Forelimb muscle (tissue), 1 donor: ENCODE measurements at regions not wholly inside any gene's neighbourhood (a gene's known extent, or its start where the extent isn't known, plus 50 kb on each side); places are given as distances from the start of the nearest gene placed in this dataset.
"Not testable (repeated sequence)": the region's sequence is repeated elsewhere in the genome, so short reads cannot be mapped to it uniquely, and the experiment has no call there.

Experiments
- DNase-seq: peaks from one replicate; pipeline ENCODE4 v3.0.0-alpha.2; 2013; ENCODE audit warnings: low read depth

DNA sequence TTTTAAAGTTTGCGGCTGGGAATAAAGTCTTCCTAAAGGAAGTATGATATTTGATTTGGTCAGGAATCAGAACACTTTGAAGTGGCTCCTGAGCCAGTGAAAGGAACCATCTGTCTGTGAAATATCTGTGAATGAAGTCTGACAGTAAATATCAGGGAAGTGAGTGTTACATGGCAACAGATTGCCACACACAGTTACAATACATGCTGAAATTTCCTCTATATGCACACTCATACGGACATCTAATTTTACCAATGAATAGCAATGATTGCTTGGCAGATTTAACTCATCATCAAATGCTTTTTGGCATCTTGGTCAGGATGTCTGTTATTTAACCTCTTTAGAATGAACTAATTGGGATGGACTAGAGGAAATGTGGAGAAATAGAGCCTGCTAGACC, 1023.8 kb downstream of the FAT4 start:
- no peak for DNase-seq

DNA sequence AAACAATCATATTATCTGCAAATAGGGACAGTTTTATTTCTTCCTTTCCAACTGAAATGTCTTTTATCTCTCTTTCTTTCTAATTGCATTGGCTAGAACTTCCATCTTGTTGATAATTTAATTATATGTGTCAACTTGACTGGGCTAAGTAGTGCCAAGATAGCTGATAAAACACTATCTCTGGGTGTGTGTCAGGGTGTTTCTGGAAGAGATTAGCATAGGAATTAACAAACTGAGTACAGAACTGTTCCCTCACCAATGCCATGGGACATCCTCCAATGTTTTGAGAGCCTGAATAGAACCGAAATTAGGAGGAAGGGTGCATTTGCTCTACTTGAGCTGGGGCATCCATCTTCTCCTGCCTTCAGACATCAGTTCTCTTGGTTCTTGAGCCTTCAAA, 1027.2 kb downstream of the FAT4 start:
- DNase-seq: no peak

DNA sequence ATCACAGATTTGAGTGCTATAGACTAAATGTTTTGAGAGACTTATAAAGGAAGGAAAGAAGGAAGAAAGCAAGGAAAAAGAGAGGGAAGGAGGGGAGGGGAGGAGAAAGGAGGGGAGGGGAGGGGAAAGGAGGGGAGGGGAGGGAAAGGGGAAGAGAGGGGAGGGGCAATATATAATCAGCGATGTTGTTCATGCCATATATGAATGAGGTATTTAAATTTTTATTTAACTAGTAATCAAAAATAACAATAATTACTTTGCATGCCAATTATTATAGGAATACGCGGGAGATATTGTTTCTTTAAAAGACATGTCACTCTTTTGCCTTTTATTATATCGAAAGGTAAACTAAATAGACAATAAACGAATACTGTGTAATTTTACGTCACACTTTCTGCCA, 1029.7 kb downstream of the FAT4 start:
- no peak for DNase-seq

DNA sequence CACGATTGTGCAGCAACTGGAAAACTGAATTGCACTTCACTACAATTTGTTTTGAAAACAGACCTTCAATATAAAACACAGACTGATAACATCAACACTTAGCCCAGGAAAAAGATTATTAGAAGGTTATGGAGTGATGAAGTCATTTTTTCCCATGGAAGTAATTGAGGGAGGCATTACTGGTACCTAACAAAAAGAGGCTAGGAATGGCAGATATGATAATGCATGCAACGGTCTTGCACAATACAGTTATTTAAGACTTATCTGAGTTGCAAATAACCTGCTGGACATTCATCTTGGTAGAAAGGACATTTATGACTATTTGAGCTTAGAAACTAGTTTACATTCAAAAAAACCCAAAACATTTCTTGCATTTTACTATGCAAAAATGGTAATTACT, 1031.9 kb downstream of the FAT4 start:
- DNase-seq: no peak

DNA sequence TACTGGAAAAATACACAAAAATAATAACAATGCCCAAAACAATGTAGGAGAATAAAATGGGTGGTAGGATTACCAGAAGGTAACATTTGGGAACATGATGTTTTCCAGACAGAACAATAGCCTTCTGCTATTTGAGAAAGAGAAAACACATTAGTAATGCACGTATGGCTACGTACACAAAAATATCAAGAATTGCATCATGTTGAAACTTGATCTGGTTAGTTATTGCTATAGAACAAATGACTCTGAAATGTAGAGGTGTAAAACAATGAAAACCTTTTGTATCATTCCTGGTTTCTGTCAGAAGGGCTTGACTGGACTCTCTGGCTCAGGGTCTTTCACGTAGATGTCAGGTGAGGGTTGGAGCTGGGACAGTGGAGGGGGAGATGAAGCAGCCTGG, 1040.0 kb downstream of the FAT4 start:
- DNase-seq: no peak

DNA sequence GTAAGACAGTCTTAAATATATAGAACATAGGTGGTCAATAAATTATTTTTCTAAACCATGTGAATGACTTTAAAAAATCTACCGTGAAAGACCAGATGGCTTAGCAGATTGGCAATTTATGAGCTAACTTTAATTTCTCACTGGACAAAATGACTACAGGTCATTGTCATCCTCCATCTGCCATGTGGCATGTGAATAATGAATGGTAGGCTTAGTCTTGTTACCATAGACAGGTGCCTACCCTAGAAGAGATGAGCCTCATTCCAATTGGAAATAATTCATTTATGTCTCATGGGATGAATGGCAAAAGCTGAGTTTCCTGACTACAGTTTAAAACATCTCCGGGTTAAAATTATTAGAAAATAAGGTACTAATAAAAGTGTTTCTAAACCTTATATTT, 1043.3 kb downstream of the FAT4 start:
- no peak for DNase-seq

DNA sequence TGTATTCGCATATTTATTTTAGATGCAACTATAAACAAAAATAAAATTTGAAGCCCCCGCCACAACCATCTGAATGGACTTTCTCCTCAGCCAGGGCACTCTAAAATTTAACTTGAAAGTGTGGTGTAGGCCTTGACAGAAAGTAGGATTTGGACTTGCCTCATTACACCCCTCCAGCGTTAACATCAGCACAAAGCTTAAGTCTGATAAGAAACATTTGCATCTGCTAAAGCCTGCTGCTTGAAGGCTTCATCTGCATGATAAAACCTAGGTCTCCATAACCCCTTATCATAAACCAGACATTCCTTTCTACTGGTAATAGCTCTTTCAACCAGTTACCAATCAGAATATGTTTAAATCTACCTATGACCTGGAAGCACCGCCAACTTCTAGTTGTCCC, 1046.5 kb downstream of the FAT4 start:
- no peak for DNase-seq

DNA sequence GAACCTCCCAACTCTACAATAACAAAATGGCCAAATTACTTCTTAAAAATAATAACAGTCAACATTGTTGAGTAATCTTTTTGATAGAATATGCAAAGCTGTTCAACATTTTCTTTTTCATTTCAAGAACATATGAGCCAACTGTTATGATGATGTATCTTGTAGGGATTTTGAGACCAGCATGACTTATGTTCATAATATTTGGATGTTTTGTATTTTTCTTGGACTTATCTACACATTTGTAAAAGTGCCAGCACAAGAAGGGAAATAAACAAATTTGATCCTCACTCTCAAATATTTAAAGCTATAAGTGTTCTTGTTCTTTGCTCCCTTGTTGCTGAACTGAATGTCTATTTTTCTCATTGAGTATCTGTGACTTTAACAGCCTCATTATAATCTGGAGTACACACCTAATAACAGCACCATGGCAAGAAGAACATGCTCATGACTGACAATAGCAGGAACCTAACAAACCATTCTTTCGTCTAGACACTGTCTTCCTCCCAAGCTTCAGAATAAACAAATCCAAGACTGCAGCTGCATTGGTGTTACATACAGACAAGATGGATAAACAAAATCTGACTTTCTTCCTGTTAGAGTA, 1049.7 kb downstream of the FAT4 start:
- peak; percentile 83 for DNase-seq

DNA sequence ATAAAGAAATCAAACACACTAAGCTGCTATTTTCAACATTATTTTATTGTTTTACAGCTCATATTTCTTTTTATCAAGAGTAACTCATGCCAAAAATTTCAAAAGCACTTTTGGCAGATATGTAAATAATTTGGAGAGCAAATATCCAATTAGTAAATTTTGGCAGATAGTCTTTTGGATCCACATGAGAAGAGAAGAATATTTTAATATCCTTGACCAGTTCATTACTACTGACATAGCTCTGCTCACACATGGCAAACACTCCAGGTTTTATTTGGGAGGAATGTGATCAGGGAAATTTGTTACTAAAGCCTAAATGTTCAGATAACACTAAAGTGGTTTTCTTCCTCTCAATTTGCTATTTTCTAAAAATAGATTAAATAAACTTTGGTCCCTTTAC, 1054.3 kb downstream of the FAT4 start:
- DNase-seq: no peak

DNA sequence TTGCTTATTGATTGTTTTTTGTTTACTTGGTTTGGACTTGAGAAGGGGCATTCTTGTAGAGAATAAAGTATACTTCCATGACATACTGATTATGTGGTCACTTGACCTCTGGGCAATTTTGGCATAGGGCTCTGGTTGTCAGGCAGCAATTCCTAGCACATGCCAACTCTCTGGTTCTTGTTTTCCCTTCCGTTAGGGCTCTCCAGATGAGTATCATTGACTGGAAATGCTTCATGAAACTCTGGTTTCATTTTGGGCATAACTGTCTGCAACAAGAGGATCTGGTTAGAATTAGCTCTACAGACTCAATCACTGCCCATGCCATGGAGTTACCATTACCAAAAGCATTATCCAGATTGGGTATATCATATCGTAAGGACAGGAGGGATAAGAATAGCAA, 1057.9 kb downstream of the FAT4 start:
- no peak for DNase-seq

DNA sequence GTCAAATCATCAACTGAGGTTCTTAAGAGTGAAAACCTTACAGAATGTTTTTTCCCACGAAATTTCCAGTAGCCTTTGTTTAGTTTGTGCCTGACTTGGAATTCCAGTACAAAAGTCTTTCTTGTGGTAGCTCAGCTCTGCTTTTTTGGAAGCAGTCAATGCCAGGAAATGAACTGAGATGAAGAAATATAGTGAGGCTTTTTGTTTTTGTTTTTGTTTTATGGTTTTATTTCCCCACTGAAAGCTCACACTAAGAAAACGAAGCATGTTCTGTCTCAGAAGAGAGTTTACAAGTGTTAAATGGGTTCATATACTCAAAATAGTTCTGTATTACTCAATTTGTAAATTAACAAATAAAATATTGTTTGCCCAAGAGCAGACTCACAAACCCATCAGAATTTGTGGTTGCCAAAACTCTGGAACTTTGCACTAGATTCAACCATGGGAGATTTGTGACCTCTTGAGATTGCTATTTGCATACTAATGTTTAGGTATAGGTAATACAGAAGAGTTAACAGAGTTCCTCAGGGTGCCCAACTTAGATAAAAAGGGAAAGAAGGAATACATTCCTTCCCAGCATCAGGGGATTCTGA, 1060.8 kb downstream of the FAT4 start:
- no peak for DNase-seq

DNA sequence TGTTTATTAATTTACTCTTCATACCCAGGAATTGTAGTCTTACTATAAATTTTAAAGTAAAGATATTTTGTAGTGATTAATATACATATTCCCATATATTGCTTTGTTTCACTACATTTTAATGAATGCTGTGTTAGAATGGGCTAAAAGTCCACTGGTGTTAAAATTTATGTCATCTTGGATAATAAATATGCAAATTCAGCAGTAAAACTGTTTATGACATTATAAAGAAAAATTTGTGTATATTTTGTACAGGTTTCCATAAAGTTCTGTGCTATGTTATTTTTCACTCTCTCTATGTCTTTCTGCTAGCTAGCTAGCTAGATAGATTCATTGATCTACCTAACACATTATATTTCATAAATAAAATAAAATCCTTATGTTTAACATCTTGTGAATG, 1071.2 kb downstream of the FAT4 start:
- DNase-seq: no peak

DNA sequence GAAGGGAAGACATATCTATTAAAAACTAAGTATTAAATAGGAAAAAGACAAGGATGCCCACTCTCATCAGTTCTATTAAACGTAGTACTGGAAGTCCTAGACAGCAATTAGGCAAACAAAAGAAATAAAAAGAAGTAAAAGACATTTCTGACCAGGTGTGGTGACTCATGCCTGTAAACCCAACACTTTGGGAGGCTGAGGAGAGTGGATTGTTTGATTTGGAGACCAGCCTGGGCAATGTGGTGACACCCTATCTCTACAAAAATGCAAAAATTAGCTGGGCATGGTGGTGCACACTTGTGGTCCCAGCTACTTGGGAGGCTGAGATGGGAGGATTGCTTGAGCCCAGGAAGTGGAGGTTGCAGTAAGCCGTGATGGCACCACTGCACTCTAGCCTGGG, 1071.8 kb downstream of the FAT4 start:
- DNase-seq: no peak

DNA sequence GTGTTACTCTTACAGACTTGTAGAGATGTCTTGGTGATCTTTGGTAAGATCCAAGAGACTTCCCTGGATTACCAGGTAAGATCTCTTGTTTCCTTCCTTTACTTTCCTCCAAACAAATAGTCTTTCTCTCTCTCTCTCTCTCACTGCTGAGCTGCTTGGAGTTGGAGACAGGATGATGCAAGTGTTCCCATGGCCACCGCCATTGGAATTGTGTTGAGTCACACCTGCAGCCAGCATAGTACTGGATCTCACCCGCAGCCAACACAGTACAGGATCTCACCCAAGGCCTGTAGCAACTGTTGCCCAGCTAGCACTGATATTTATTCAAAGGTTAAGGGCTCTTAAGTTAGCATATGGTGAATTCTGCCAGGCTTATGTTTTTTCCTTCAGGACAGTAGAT, 1080.9 kb downstream of the FAT4 start:
- DNase-seq: no peak

DNA sequence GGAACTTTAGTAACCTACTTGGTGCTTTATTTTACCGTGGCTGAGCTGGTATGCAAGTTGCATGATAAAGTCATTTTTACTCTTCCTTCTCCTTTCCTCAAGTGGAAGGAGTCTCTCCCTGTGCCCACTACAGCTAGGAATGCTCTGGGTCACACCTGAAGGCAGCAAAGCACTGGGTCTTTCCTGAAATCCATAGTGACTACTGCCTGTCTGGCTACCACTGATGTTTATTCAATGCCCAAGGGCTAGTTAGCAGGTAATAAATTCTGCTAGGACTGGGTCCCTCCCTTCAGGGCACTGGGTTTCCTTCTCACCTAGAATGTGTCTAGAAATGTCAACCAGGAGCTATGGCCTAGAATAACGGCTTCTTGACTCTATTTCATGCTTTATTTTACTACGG, 1081.4 kb downstream of the FAT4 start:
- no peak for DNase-seq

DNA sequence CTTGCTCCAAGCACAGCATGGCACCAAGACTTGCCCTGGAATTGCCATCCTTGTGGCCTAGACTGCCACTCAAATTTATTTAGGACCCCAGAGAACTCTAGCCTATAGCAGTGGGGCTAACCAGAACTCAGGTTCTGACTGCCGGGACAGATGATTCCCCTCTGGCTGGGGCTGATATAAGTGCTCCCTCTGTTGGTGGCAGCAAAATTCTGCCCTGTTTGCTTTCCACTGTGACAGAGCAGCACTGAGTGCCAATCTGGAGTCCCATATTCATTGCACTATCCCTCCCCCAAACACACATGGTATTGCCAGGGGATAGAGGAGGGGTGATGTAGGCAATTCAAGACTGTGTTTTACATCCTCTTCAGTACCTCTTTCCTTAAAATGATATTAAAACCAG, 1081.9 kb downstream of the FAT4 start:
- DNase-seq: no peak

DNA sequence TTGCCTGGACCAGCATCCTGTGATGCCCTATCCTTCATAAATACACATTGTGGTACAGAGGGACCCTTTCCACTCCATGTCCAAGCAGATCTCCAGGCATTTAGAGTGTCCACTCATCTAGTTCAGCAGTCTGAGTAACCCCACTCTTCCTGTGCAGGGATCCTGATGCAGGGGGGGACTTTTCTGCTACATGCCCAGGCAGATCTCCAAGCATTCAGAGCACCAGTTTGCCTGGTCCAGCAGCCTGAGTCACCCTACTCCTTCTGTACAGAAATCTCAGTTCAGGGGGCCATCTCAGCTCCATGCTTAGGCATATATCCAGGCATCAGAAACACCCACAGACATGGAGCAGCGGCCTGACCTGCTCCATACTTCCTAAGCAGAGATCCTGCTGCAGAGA, 1089.8 kb downstream of the FAT4 start:
- DNase-seq: no peak

DNA sequence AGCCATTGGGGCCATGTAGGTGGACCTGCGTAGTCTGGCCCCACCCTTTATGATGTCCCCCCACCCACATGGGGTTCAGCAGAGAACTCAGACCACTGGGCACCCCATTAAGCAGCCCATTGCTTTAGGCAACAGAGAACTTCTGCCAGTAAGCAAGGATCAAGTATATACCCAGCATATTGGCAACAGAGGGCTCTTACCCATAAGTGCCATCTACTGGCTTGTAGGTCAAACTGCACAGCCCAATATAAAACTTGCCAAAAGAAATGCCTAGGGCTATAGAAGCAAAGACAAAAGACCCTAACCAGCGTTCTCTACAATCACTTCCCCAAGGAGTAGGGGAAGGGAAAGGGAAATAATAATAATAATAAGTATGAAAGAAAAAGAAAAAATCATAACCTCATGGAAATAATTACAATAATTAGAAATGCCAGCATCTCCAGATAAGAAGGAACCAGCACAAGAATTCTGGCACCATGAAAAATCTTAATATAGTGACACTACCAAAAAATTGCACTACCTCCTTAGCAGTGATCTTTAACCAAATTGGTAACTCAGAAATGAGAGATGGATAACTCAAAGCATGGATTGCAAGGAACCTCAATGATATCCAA, 1090.7 kb downstream of the FAT4 start:
- no peak for DNase-seq

DNA sequence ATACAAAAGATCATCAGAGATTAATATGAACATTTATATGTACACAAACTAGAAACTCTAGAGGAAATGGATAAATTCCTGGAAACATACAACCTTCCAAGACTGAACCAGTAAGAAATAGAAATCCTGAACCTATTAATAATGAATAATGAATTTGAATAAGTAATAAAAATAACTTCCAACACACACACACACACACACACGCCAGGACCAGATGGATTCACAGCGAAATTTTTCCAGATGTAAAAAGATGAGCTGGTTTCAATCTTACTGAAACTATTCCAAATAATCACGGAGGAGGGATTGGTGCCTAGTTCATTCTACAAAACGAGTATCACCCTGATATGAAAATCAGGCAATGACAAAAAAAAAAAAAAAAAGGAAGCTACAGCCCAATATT, 1095.0 kb downstream of the FAT4 start:
- DNase-seq: no peak

DNA sequence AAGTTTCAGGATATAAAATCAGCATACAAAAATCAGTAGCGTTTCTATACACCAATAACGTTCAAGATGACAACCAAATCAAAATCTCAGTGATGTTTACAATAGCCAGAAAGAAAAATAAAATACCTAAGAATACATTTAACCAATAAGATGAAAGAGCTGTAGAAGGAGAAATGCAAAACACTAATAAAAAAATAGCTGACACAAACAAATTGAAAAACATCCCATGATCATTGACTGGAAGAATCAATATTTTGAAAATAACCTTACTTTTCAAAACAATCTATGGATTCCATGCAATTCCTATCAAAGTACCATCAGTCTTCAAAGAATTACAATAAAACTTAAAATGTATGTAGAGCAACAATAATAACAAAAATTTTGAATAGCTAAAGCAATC, 1096.3 kb downstream of the FAT4 start:
- DNase-seq: no peak

DNA sequence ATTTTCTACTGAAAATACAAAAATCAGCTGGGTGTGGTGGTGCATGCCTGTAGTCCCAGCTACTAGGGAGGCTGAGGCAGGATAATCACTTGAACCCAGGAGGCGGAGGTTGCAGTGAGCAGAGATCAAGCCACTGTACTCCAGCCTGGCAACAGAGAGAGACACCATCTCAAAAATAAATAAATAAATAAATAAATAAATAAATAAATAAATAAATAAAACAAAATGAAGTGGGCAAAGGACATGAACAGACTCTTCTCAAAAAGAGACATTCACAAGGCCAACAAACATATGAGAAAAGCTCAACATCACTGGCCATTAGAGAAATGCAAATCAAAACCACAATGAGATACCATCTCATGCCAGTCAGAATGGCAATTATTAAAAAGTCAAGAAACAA, 1097.6 kb downstream of the FAT4 start:
- DNase-seq: not testable (repeated sequence)

DNA sequence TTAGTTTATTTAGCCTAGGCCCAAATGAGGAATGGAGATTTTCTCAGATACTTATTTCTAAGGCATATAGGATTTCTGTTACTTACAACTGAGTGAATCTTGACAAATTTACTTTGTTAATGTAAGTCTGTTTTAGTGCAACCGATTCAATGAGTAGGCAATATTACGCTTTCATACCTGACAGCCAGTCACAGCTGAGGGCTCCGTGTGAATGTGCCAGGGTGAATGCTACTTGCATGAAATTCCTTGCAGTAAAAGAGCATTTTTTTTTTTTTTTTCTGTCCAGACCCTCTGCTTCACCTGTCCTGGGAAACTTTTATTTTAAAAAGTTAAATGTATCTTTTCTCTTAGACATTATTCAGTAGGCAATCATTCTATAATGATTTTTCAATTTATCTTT, 1100.0 kb downstream of the FAT4 start:
- DNase-seq: no peak

DNA sequence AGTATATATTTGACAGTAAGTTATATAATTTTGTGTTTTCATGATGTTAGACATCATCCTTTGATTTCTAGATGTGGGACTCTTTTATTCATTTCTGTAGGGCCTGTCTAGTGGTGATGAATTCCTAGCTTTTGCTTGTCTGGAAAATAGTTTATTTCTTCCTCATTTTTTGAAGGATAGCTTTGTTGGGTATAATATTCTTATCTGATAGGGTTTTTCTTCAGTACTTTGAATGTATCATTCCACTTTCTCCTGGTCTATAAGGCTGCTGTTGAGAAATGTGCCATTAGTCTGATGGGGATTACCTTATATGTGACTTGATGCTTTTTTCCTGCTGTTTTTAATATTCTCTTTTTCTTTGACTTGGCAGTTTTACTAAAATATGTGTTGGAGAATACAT, 1104.5 kb downstream of the FAT4 start:
- DNase-seq: no peak

DNA sequence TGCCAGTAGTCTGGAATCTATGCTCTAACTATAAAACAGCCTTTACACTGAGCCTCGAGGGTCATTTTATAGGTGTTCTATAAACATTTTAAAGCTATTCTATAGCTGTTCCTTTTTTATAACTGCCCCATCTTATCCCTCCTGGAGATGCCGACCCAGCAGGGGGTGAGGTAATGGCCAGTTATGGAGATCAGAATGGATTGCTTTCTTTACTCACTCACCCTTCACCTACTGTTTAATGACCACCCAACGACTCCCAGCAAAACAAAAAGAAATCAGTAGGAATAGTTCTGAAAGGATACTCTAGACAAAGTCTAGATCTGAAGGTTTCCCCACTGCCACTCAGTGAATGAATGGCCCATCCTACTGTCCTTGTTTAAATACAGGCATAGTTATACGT, 1113.1 kb downstream of the FAT4 start:
- no peak for DNase-seq
